NCI-H2029 (cell line): ENCODE measurements at regions not wholly inside any gene's neighbourhood (a gene's known extent, or its start where the extent isn't known, plus 50 kb on each side); places are given as distances from the start of the nearest gene placed in this dataset.

Source experiments
- DNase-seq: peaks from one replicate; lab custom pipeline; 2025; lab: John Stamatoyannopoulos, UW

GRCh38 chr1:61627365-61627764 lies 97.6 kb downstream of the TM2D1 start:
- no peak for DNase-seq

- DNase-seq = no peak
These were observed 98.1 kb downstream of the TM2D1 start for GRCh38 chr1:61626816-61627215.

- DNase-seq = no peak
These were observed 101.1 kb downstream of the TM2D1 start for GRCh38 chr1:61623852-61624251.

- DNase-seq = no peak
These were observed 104.4 kb downstream of the TM2D1 start for GRCh38 chr1:61620536-61620935.

GRCh38 chr1:61618755-61619154 lies 106.2 kb downstream of the TM2D1 start:
- DNase-seq = no peak

GRCh38 chr1:61618193-61618592 lies 106.7 kb downstream of the TM2D1 start:
- DNase-seq = no peak

GRCh38 chr1:61616830-61617229 lies 108.1 kb downstream of the TM2D1 start:
- no peak for DNase-seq

- DNase-seq = no peak
These were observed 112.3 kb downstream of the TM2D1 start for GRCh38 chr1:61612602-61613001.

- DNase-seq = no peak
These were observed 115.9 kb downstream of the TM2D1 start for GRCh38 chr1:61609040-61609439.

- no peak for DNase-seq
These were observed 117.5 kb downstream of the TM2D1 start for GRCh38 chr1:61607448-61607847.

- no peak for DNase-seq
These were observed 118.3 kb downstream of the TM2D1 start for GRCh38 chr1:61606448-61607312.

GRCh38 chr1:61605607-61606321 lies 119.2 kb downstream of the TM2D1 start:
- no peak for DNase-seq

GRCh38 chr1:61604684-61605083 lies 120.3 kb downstream of the TM2D1 start:
- no peak for DNase-seq

- DNase-seq = no peak
These were observed 120.7 kb downstream of the TM2D1 start for GRCh38 chr1:61604261-61604660.

GRCh38 chr1:61602663-61603062 lies 122.3 kb downstream of the TM2D1 start:
- no peak for DNase-seq

- DNase-seq = no peak
These were observed 127.3 kb downstream of the TM2D1 start for GRCh38 chr1:61597601-61598000.

GRCh38 chr1:61593331-61593730 lies 131.6 kb downstream of the TM2D1 start:
- no peak for DNase-seq

- DNase-seq = no peak
These were observed 133.6 kb downstream of the TM2D1 start for GRCh38 chr1:61591351-61591750.

- DNase-seq = peak; percentile 84
These were observed 135.9 kb downstream of the TM2D1 start for GRCh38 chr1:61588736-61589672.

GRCh38 chr1:61585714-61586113 lies 139.2 kb downstream of the TM2D1 start:
- DNase-seq = no peak

GRCh38 chr1:61583703-61584102 lies 141.2 kb downstream of the TM2D1 start:
- no peak for DNase-seq

- no peak for DNase-seq
These were observed 143.7 kb downstream of the TM2D1 start for GRCh38 chr1:61581251-61581650.
